ENCODE measurements at regions not wholly inside any gene's neighbourhood (a gene's known extent, or its start where the extent isn't known, plus 50 kb on each side); places are given as distances from the start of the nearest gene placed in this dataset.
"Not testable (repeated sequence)": the region's sequence is repeated elsewhere in the genome, so short reads cannot be mapped to it uniquely, and the experiment has no call there.

GRCh38 chr18:26648509-26649192 lies 100.3 kb upstream of the KCTD1 start:
- no peak for DNase-seq

GRCh38 chr18:26646901-26647300 lies 98.5 kb upstream of the KCTD1 start:
- DNase-seq: no peak

GRCh38 chr18:26642440-26643348 lies 94.3 kb upstream of the KCTD1 start:
- no peak for DNase-seq

- DNase-seq: no peak
Measured at GRCh38 chr18:26640541-26640940, 92.2 kb upstream of the KCTD1 start.

GRCh38 chr18:26639149-26639548 lies 90.8 kb upstream of the KCTD1 start:
- DNase-seq: no peak

- DNase-seq: no peak
Measured at GRCh38 chr18:26637983-26638382, 89.6 kb upstream of the KCTD1 start.

GRCh38 chr18:26637324-26637723 lies 89.0 kb upstream of the KCTD1 start:
- no peak for DNase-seq

GRCh38 chr18:26635466-26635865 lies 87.1 kb upstream of the KCTD1 start:
- DNase-seq: no peak

GRCh38 chr18:26634631-26635030 lies 86.3 kb upstream of the KCTD1 start:
- no peak for DNase-seq

- no peak for DNase-seq
Measured at GRCh38 chr18:26631135-26631534, 82.8 kb upstream of the KCTD1 start.

GRCh38 chr18:26630596-26630995 lies 82.2 kb upstream of the KCTD1 start:
- DNase-seq: no peak

- no peak for DNase-seq
Measured at GRCh38 chr18:26628017-26628416, 79.7 kb upstream of the KCTD1 start.

GRCh38 chr18:26624443-26624842 lies 76.1 kb upstream of the KCTD1 start:
- DNase-seq: no peak

- not testable (repeated sequence) for DNase-seq
Measured at GRCh38 chr18:26623314-26623713, 75.0 kb upstream of the KCTD1 start.

GRCh38 chr18:26621161-26622026 lies 73.0 kb upstream of the KCTD1 start:
- no peak for DNase-seq

GRCh38 chr18:26619350-26619749 lies 71.0 kb upstream of the KCTD1 start:
- no peak for DNase-seq

GRCh38 chr18:26618135-26618534 lies 69.8 kb upstream of the KCTD1 start:
- DNase-seq: no peak

- DNase-seq: no peak
Measured at GRCh38 chr18:26617151-26617554, 68.8 kb upstream of the KCTD1 start.

- no peak for DNase-seq
Measured at GRCh38 chr18:26614374-26614773, 66.0 kb upstream of the KCTD1 start.

Data from NCI-H1694 treated with DMSO at 0.1 percent for 48 hours (cell line).